Hepatocyte (in vitro differentiated cells): ENCODE measurements at regions not wholly inside any gene's neighbourhood (a gene's known extent, or its start where the extent isn't known, plus 50 kb on each side); places are given as distances from the start of the nearest gene placed in this dataset.

ENCODE experiments used
- CTCF ChIP-seq: fragments of 200-600 bp; sonication (generic); IDR thresholded peaks from 2 replicates; pipeline ENCODE4 v1.5.1; 2016; ENCODE audit warnings: antibody characterized with exemption, mild to moderate bottlenecking; ENCODE audit not compliant: poor library complexity
- EZH2 ChIP-seq: fragments of 200-600 bp; sonication (generic); IDR thresholded peaks from 2 replicates; pipeline ENCODE4 v1.6.1; 2016; ENCODE audit warnings: antibody characterized with exemption, mild to moderate bottlenecking, borderline replicate concordance

- TF ChIP-seq CTCF (no peak), EZH2 (no peak)
Observed at GRCh38 chr13:44273216-44273615, 100.4 kb upstream of the SERP2 start.
